HG02852 (cell line): ENCODE measurements at regions not wholly inside any gene's neighbourhood (a gene's known extent, or its start where the extent isn't known, plus 50 kb on each side); places are given as distances from the start of the nearest gene placed in this dataset.

Experiments used
- ATAC-seq: cut with Tn5 transposase; IDR thresholded peaks from one replicate; pipeline ENCODE4 v1.9.1; 2021; ENCODE audit warnings: mild to moderate bottlenecking, moderate library complexity; ENCODE audit not compliant: unreplicated experiment

DNA sequence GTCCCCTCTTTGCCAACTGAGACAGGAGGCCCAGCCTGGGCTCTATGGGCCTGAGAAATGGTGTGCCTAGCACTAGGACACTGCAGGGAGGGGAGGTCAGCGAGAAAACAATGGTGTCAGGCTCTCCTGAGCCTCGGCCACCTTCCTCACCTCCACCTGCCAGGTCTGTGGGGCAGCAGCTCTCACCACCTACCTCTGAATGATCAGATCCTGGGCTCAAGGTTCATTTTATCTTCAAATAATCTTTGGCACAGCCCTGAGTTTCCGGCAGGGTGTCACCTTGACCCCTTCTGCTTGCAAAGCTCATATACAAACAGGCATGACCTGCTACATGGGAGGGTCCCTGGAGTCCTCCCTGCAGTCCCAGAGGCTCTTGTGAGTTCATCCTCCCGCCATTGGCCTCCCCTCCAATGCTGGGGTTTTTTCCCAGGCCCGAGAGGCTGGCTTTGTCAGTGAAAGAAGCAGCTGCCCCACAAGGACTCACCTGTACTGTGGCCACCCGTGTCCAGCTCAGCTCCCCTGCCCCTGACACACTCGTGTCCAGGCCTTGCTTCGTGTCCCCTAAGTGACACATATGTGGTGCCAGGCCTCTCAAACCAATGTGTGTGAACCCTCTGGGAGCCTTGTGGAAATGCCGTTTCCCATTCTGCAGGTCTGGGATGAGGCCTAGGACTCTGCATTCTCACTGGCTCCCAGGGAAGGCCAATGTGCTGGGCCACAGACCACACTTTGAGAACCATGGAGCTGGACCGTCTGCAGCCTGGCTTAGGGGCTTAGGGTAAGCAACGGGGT, 176.8 kb upstream of the CIBAR2 start:
- ATAC-seq = no peak

- no peak for ATAC-seq
Measured at GRCh38 chr16:85289760-85290625, 177.7 kb upstream of the CIBAR2 start.

DNA sequence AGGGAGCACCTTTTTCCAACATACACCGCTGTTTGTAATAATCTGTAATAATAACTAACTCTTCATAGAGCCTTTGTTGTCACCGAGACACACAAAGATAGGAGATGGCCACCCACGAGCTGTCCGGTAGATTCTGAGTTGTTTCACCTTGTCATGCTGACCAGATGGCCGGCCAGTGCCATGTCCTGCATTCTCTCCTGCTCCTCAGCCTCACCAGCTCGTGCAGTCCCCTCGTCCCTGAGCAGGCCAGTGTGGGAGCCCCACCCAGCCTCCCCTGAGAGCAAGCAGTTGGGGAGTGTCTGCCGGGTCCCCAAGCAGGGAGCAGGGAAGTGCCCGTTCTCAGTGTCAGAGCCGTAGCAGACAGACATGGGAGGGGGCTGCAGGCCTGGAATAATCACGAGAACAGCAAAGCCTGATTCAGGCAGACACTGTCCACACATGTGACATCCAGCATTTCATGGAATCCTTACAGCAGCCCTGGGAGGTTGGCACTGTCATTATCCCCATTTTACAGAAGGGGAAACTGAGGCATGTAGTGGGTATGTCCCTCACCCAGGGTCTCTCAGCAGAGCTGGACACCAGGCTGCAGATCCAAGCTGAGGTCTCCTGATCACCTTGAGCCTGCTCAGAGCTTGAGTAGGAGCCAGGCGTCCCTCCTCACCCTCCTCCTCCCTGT, 178.5 kb upstream of the CIBAR2 start:
- no peak for ATAC-seq

DNA sequence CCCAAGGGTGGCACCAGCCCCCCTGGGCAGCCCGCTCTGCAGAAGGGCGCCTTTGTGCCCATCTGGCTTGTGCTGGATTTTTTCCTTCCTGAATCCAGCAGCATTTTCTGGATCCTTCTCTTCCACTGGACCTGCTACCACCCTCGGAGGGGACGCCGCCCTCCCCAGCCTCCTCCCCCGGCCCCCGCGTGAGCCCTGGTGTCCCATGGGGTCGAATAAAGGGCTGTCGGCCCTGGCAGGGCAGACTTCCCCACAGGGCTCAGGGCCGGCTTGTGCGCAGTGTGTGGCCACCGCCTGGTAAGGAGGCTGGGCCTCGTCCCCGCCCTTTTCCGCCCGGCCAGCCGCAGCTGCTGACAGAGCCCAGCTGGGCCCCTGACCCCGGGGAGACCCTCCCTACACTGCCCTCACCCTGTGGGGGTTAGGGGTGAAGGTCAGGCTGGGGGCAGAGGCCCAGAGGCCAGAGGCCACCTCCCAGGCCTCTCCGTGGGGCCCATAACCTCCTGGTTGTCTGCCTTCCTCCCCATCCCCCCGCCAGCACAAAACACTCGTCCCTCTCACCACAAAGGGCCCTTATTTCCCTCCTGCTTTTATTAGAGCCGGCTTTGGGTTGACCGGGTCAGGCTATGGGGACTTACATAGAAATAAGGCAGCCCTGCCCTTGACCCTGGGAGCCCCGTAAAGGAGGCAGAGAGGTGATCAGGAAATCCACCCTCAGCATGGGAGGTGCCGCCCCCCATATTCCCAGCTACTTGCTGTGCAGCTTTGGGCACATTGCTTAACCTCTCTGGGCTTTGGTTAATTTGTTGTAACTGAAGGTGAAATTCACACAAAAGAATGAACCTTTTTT, 179.3 kb upstream of the CIBAR2 start:
- no peak for ATAC-seq

GRCh38 chr16:85293458-85293857, 181.2 kb upstream of the CIBAR2 start:
- no peak for ATAC-seq

DNA sequence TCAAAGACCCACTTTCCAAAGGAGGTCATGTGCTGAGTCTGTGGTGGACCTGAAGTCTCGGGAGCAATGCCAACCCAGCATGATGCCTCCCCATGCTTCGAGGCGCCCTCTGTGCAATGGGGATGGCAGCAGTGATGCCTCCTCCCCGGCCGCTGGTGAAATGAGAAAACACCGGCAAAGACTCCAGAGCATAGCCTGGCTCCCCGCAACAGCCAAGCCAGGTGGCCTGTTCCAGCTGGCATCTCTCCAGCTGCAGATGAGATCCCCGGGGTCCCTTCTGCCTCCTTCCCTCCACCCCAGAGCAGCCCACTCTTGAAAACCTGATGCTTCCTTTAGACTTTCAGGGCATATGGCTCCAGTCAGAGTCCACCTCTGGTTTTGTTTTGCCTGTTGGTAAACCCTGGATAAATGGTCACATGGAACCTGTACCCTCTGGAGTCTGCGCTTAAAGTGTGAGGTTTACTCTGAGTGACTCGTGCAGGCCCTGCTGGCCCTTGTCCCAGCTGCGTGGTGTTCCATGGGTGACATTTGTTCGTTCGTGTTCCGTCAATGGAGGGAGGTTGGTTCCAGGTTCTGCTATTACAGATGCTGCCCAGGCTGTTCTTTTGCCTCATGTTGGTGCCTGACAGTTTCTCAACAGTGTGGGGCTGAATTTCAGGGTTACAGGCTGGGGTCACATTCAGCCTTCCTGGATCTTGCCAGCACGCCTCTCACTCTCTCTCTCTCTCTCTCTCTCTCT, 181.8 kb upstream of the CIBAR2 start:
- no peak for ATAC-seq

- ATAC-seq = no peak
Measured at GRCh38 chr16:85294810-85295508, 182.7 kb upstream of the CIBAR2 start.

DNA sequence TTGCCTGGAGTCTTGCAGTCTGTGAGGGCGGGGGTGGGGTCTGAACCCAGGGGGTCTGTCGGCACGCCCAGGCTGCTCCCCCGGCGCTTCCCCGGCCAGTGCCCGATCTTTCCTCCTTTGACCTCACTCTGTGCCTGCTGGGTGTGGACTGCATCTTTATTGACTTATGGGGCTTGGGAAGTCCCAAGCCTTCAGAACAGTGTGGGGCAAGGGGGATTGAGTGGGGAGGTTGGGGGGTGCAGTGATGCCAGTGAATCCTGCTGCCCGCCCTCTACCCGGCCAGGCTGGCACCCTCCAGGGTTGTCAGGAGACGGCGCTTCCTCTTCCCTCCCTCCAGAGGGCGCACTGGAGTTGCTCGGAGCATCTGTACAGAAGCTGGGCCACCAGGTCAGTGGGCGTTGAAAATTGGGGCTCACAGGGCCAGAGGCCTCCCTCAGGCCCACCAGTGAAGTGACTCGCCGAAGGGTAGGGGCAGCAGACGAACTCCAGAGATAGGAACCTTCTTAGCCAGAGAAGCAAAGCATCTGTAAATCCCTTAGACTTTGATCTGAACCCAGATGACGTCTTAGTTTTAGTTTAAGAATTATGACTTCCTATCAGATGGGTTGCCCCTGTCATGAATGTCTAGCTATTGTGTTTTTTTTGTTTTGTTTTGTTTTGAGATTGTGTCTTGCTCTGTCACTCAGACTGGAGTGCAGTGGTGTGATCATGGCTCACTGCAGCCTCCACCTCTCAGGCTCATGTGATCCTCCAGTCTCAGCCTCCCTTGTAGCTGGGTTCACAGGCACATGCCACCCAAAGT, 184.8 kb upstream of the CIBAR2 start:
- no peak for ATAC-seq

- ATAC-seq = no peak
Measured at GRCh38 chr16:85297881-85298280, 185.6 kb upstream of the CIBAR2 start.

GRCh38 chr16:85300406-85300968, 188.2 kb upstream of the CIBAR2 start:
- no peak for ATAC-seq

- ATAC-seq = no peak
Measured at GRCh38 chr16:85301231-85301630, 189.0 kb upstream of the CIBAR2 start.

- ATAC-seq = no peak
Measured at GRCh38 chr16:85302018-85302847, 190.0 kb upstream of the CIBAR2 start.

GRCh38 chr16:85302848-85303353, 190.6 kb upstream of the CIBAR2 start:
- ATAC-seq = no peak

GRCh38 chr16:85303354-85303883, 191.1 kb upstream of the CIBAR2 start:
- no peak for ATAC-seq

GRCh38 chr16:85304337-85304736, 192.1 kb upstream of the CIBAR2 start:
- no peak for ATAC-seq

GRCh38 chr16:85306071-85306792, 194.0 kb upstream of the CIBAR2 start:
- peak; percentile 78 for ATAC-seq
